PC-9 (cell line): ENCODE measurements at regions not wholly inside any gene's neighbourhood (a gene's known extent, or its start where the extent isn't known, plus 50 kb on each side); places are given as distances from the start of the nearest gene placed in this dataset.

Source experiments
- CTCF ChIP-seq: fragments of 200-600 bp; sonication (generic); conservative IDR thresholded peaks from 2 replicates; pipeline ENCODE4 v1.6.1; 2017; ENCODE audit warnings: mixed run types, antibody characterized with exemption, mild to moderate bottlenecking, moderate library complexity
- EZH2 ChIP-seq: fragments of 200-600 bp; sonication (generic); IDR thresholded peaks from 2 replicates; pipeline ENCODE4 v1.8.0; 2017; ENCODE audit warnings: antibody characterized with exemption, low read depth

GRCh38 chr14:76937181-76938091 lies 91.1 kb downstream of the IRF2BPL start:
- TF ChIP-seq CTCF (no peak), EZH2 (no peak)
